Tibial artery (tissue), 4 donors: ENCODE measurements at regions not wholly inside any gene's neighbourhood (a gene's known extent, or its start where the extent isn't known, plus 50 kb on each side); places are given as distances from the start of the nearest gene placed in this dataset.

Source experiments
- DNase-seq, 2 donors: peaks; one replicate each; pipeline ENCODE4 v3.0.0-alpha.2; 2019
- H3K27ac ChIP-seq, 2 donors: fragments of 200-600 bp; sonication (generic) in 1 of 2; 1 replicate in 1 of 2; 2 replicates in 1 of 2; pipeline ENCODE4 v1.5.1; 2018 to 2019; ENCODE audit warnings: mild to moderate bottlenecking in 1 of 2
- H3K27me3 ChIP-seq, 2 donors: fragments of 200-600 bp; sonication (generic) in 1 of 2; one replicate each; pipeline versions ENCODE4 v1.5.1 to v1.6.0; 2016 to 2019
- H3K36me3 ChIP-seq, 3 donors: fragments of 200-600 bp; sonication (generic) in 2 of 3; one replicate each; pipeline ENCODE4 v1.5.1; 2016 to 2019; ENCODE audit warnings: mild to moderate bottlenecking in 2 of 3
- H3K4me1 ChIP-seq, 4 donors: fragments of 200-600 bp; sonication (generic) in 2 of 4; 1 replicate in 3 of 4; 2 replicates in 1 of 4; pipeline ENCODE4 v1.5.1; 2016 to 2019
- H3K4me3 ChIP-seq, 2 donors: fragments of 200-600 bp; sonication (generic) in 1 of 2; 1 replicate in 1 of 2; 2 replicates in 1 of 2; pipeline ENCODE4 v1.5.1; 2018 to 2019; ENCODE audit warnings: mild to moderate bottlenecking in 2 of 2
- H3K9me3 ChIP-seq, 3 donors: fragments of 200-600 bp; sonication (generic) in 1 of 3; one replicate each; pipeline ENCODE4 v1.5.1; 2016 to 2019
- CTCF ChIP-seq, 2 experiments: fragments of 200-600 bp in 1 of 2; fragments of 450-650 bp in 1 of 2; IDR thresholded peaks; one replicate each; pipeline ENCODE4 v1.5.1; 2017 to 2019; ENCODE audit warnings: antibody characterized with exemption in 2 of 2, mild to moderate bottlenecking in 1 of 2, moderate library complexity in 1 of 2
- intact Hi-C: fragments of 100-400 bp; cut with DNase I; formaldehyde crosslinking; loops from one replicate; pipeline ENCODE4 v1.15.0; 2023; ENCODE audit warnings: low total_unique reads

GRCh38 chr5:90020575-90021538 is 388.7 kb downstream of the CETN3 start:
- H3K4me3 ChIP-seq: peak overlapping the region; percentile 33 to 40
- no peaks in the 10 kb centered on the region for H3K9me3 ChIP-seq
- no peaks in the 10 kb centered on the region for H3K27me3 ChIP-seq
- DNase-seq: no peak
- peaks cover 0 to 39% (median 17%) of the 10 kb centered on the region in 4 donors for H3K4me1 ChIP-seq
- no peak for TF ChIP-seq CTCF (IDR thresholded peaks at IDR 0.05)
- H3K36me3 ChIP-seq: no peaks in the 10 kb centered on the region
- intact Hi-C loops: no loop called here
- peak overlapping the region; percentile 44 to 69 for H3K27ac ChIP-seq

- peak overlapping the region; percentile 64 to 65 for H3K27ac ChIP-seq
- no peaks in the 10 kb centered on the region for H3K36me3 ChIP-seq
- intact Hi-C loops: no loop called here
- H3K4me1 ChIP-seq: peaks cover 0 to 55% (median 14%) of the 10 kb centered on the region in 4 donors
- no peak for TF ChIP-seq CTCF (IDR thresholded peaks at IDR 0.05)
- no peak for DNase-seq
- H3K27me3 ChIP-seq: no peaks in the 10 kb centered on the region
- H3K4me3 ChIP-seq: no peak overlapping the region
- no peaks in the 10 kb centered on the region for H3K9me3 ChIP-seq
Observed at GRCh38 chr5:90017239-90017638, 392.3 kb downstream of the CETN3 start.

- H3K36me3 ChIP-seq: no peaks in the 10 kb centered on the region
- peak overlapping the region; percentile 42 to 64 for H3K27ac ChIP-seq
- TF ChIP-seq CTCF (IDR thresholded peaks at IDR 0.05): no peak
- peaks cover 0 to 46% (median 10%) of the 10 kb centered on the region in 4 donors for H3K4me1 ChIP-seq
- H3K4me3 ChIP-seq: no peak overlapping the region
- no peaks in the 10 kb centered on the region for H3K27me3 ChIP-seq
- no peaks in the 10 kb centered on the region for H3K9me3 ChIP-seq
- intact Hi-C loops: no loop called here
- DNase-seq: no peak
Observed at GRCh38 chr5:90015584-90016018, 394.0 kb downstream of the CETN3 start.

- H3K27ac ChIP-seq: peak overlapping the region in 1 of 2 donors; percentile 64
- no peak for DNase-seq
- H3K27me3 ChIP-seq: no peaks in the 10 kb centered on the region
- peaks cover 0 to 51% (median 10%) of the 10 kb centered on the region in 4 donors for H3K4me1 ChIP-seq
- H3K36me3 ChIP-seq: no peaks in the 10 kb centered on the region
- H3K9me3 ChIP-seq: no peaks in the 10 kb centered on the region
- no peak overlapping the region for H3K4me3 ChIP-seq
- intact Hi-C loops: no loop called here
- no peak for TF ChIP-seq CTCF (IDR thresholded peaks at IDR 0.05)
Observed at GRCh38 chr5:90014420-90014819, 395.1 kb downstream of the CETN3 start.

GRCh38 chr5:90000351-90000750 is 409.2 kb downstream of the CETN3 start:
- H3K4me3 ChIP-seq: no peak overlapping the region
- H3K36me3 ChIP-seq: no peaks in the 10 kb centered on the region
- no peaks in the 10 kb centered on the region for H3K27me3 ChIP-seq
- no peak for DNase-seq
- peaks cover 0 to 6% (median 0%) of the 10 kb centered on the region in 4 donors for H3K4me1 ChIP-seq
- H3K9me3 ChIP-seq: no peaks in the 10 kb centered on the region
- TF ChIP-seq CTCF (IDR thresholded peaks at IDR 0.05): no peak
- intact Hi-C loops: no loop called here
- H3K27ac ChIP-seq: no peak overlapping the region
